ENCODE measurements at regions not wholly inside any gene's neighbourhood (a gene's known extent, or its start where the extent isn't known, plus 50 kb on each side); places are given as distances from the start of the nearest gene placed in this dataset.

GRCh38 chr2:196464311-196464710, 175.2 kb upstream of the CCDC150 start:
- no peaks in the 10 kb centered on the region for H3K27me3 ChIP-seq (ENCODE audit: control insufficient read depth, insufficient read depth, low read length)
- H3K4me3 ChIP-seq (ENCODE audit: low read depth, low read length), result no peak overlapping the region
- peak; percentile 15 for DNase-seq (ENCODE audit: low read depth)
- H3K36me3 ChIP-seq (ENCODE audit: control insufficient read depth, insufficient read depth, low read length), result no peaks in the 10 kb centered on the region
- FAIRE-seq, result no peak
- no peak for TF ChIP-seq CTCF (IDR thresholded peaks at IDR 0.05; ENCODE audit: insufficient read depth, low read length, severe bottlenecking)

- TF ChIP-seq CTCF (IDR thresholded peaks at IDR 0.05; ENCODE audit: insufficient read depth, low read length, severe bottlenecking), result no peak
- no peak for DNase-seq (ENCODE audit: low read depth)
- no peak for FAIRE-seq
- H3K36me3 ChIP-seq (ENCODE audit: control insufficient read depth, insufficient read depth, low read length), result no peaks in the 10 kb centered on the region
- no peak overlapping the region for H3K4me3 ChIP-seq (ENCODE audit: low read depth, low read length)
- no peaks in the 10 kb centered on the region for H3K27me3 ChIP-seq (ENCODE audit: control insufficient read depth, insufficient read depth, low read length)
Measured at GRCh38 chr2:196466581-196466980, 172.9 kb upstream of the CCDC150 start.

GRCh38 chr2:196468394-196468793, 171.1 kb upstream of the CCDC150 start:
- no peak for TF ChIP-seq CTCF (IDR thresholded peaks at IDR 0.05; ENCODE audit: insufficient read depth, low read length, severe bottlenecking)
- Histone ChIP-seq H3K27me3 (ENCODE audit: control insufficient read depth, insufficient read depth, low read length) (no peaks in the 10 kb centered on the region), H3K4me3 (ENCODE audit: low read depth, low read length) (no peak overlapping the region), H3K36me3 (ENCODE audit: control insufficient read depth, insufficient read depth, low read length) (no peaks in the 10 kb centered on the region)
- DNase-seq (ENCODE audit: low read depth) (no peak), FAIRE-seq (no peak)

GRCh38 chr2:196473617-196474016, 165.9 kb upstream of the CCDC150 start:
- H3K4me3 ChIP-seq (ENCODE audit: low read depth, low read length), result no peak overlapping the region
- FAIRE-seq, result no peak
- H3K36me3 ChIP-seq (ENCODE audit: control insufficient read depth, insufficient read depth, low read length), result no peaks in the 10 kb centered on the region
- no peak for DNase-seq (ENCODE audit: low read depth)
- TF ChIP-seq CTCF (IDR thresholded peaks at IDR 0.05; ENCODE audit: insufficient read depth, low read length, severe bottlenecking), result no peak
- H3K27me3 ChIP-seq (ENCODE audit: control insufficient read depth, insufficient read depth, low read length), result no peaks in the 10 kb centered on the region

- TF ChIP-seq CTCF (IDR thresholded peaks at IDR 0.05; ENCODE audit: insufficient read depth, low read length, severe bottlenecking), result no peak
- FAIRE-seq, result no peak
- Histone ChIP-seq H3K27me3 (ENCODE audit: control insufficient read depth, insufficient read depth, low read length) (no peaks in the 10 kb centered on the region), H3K4me3 (ENCODE audit: low read depth, low read length) (no peak overlapping the region), H3K36me3 (ENCODE audit: control insufficient read depth, insufficient read depth, low read length) (no peaks in the 10 kb centered on the region)
- DNase-seq (ENCODE audit: low read depth), result no peak
Measured at GRCh38 chr2:196475611-196476010, 163.9 kb upstream of the CCDC150 start.

GRCh38 chr2:196478588-196478987, 160.9 kb upstream of the CCDC150 start:
- Histone ChIP-seq H3K27me3 (ENCODE audit: control insufficient read depth, insufficient read depth, low read length) (no peaks in the 10 kb centered on the region), H3K4me3 (ENCODE audit: low read depth, low read length) (no peak overlapping the region), H3K36me3 (ENCODE audit: control insufficient read depth, insufficient read depth, low read length) (no peaks in the 10 kb centered on the region)
- no peak for TF ChIP-seq CTCF (IDR thresholded peaks at IDR 0.05; ENCODE audit: insufficient read depth, low read length, severe bottlenecking)
- no peak for DNase-seq (ENCODE audit: low read depth)
- FAIRE-seq, result peak; percentile 58
